NT2/D1 (cell line): ENCODE measurements at regions not wholly inside any gene's neighbourhood (a gene's known extent, or its start where the extent isn't known, plus 50 kb on each side); places are given as distances from the start of the nearest gene placed in this dataset.

Experiments used
- SUZ12 ChIP-seq: IDR thresholded peaks from 2 replicates; pipeline ENCODE4 v1.6.1; 2011; ENCODE audit not compliant: insufficient read length, insufficient read depth; ENCODE audit errors: extremely low read depth
- YY1 ChIP-seq: IDR thresholded peaks from 2 replicates; pipeline ENCODE4 v1.6.1; 2011; ENCODE audit not compliant: insufficient read length, insufficient read depth
- ZNF274 ChIP-seq: IDR thresholded peaks from 2 replicates; pipeline ENCODE4 v1.6.1; 2011; ENCODE audit warnings: mild to moderate bottlenecking, low read depth, low read length

- TF ChIP-seq YY1 (no peak), ZNF274 (no peak), SUZ12 (no peak)
Observed at GRCh38 chr5:128684961-128685360, 146.9 kb upstream of the FBN2 start.
